ENCODE measurements at regions not wholly inside any gene's neighbourhood (a gene's known extent, or its start where the extent isn't known, plus 50 kb on each side); places are given as distances from the start of the nearest gene placed in this dataset.
"Not testable (repeated sequence)": the region's sequence is repeated elsewhere in the genome, so short reads cannot be mapped to it uniquely, and the experiment has no call there.

DNA sequence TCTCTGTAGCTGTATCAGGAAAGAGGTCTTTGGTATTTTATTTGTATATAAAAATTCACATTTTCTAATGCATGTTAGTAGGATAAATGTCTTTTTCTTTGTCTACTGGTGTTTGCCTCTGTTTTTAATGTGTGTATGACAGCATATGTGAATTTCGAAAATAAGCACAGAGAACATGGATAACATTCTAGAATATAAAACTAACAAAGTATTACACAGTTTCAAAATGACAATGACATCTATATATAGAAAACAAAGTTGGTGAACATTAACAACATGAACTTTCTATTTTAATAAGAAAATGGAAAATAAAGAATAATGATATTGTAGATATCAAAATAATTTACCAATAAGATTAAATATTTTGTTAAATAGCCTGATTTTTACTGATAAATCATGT is 608.0 kb downstream of the COL12A1 start:
- intact Hi-C loops (cut with DNase I), result no loop called here
- no peaks in the 10 kb centered on the region for H3K4me1 ChIP-seq (ENCODE audit: control insufficient read depth in 2 of 3, insufficient read depth in 2 of 3, low read depth in 1 of 3, low read length in 3 of 3)
- TF ChIP-seq, protein P1, sequence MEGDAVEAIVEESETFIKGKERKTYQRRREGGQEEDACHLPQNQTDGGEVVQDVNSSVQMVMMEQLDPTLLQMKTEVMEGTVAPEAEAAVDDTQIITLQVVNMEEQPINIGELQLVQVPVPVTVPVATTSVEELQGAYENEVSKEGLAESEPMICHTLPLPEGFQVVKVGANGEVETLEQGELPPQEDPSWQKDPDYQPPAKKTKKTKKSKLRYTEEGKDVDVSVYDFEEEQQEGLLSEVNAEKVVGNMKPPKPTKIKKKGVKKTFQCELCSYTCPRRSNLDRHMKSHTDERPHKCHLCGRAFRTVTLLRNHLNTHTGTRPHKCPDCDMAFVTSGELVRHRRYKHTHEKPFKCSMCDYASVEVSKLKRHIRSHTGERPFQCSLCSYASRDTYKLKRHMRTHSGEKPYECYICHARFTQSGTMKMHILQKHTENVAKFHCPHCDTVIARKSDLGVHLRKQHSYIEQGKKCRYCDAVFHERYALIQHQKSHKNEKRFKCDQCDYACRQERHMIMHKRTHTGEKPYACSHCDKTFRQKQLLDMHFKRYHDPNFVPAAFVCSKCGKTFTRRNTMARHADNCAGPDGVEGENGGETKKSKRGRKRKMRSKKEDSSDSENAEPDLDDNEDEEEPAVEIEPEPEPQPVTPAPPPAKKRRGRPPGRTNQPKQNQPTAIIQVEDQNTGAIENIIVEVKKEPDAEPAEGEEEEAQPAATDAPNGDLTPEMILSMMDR (IDR thresholded peaks at IDR 0.05; ENCODE audit: borderline replicate concordance, extremely low read depth, insufficient read depth), result no peak
- H3K27me3 ChIP-seq (ENCODE audit: control insufficient read depth, insufficient read depth, low read length), result no peaks in the 10 kb centered on the region
- no peak overlapping the region for H3K27ac ChIP-seq (ENCODE audit: low read depth in 2 of 2, low read length in 2 of 2)
- H3K36me3 ChIP-seq (ENCODE audit: control insufficient read depth in 2 of 3, insufficient read depth in 3 of 3, low read length in 3 of 3), result no peaks in the 10 kb centered on the region
- no peaks in the 10 kb centered on the region for H3K9me3 ChIP-seq (ENCODE audit: control insufficient read depth in 2 of 3, insufficient read depth in 1 of 3, low read length in 3 of 3)
- DNase-seq, result no peak
- no peak overlapping the region for H3K4me3 ChIP-seq (ENCODE audit: low read length in 3 of 3)
- peak; percentile 33 for FAIRE-seq
- no peak overlapping the region for H3K9ac ChIP-seq (ENCODE audit: low read length in 3 of 3)

DNA sequence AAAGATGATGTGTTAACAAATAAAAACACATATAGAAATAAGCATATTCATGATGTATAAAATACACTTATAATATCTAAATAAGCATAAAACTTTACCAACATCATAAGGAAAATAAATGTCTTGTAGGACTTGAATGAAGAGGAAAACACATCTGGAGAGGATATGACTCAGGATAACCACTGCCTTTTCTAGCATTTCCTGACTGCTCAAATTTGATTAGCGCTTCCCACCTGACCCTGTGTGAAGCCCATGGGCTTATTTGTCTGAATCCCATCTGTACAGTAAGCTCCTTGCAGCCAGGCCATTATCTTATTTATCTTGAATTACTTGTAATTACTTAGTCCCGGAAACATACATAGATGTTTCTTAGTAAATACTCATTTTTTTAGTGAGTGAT is 608.6 kb downstream of the COL12A1 start:
- FAIRE-seq (no peak), DNase-seq (no peak)
- no peak overlapping the region for H3K9ac ChIP-seq (ENCODE audit: low read length in 3 of 3)
- H3K27ac ChIP-seq (ENCODE audit: low read depth in 2 of 2, low read length in 2 of 2), result no peak overlapping the region
- H3K36me3 ChIP-seq (ENCODE audit: control insufficient read depth in 2 of 3, insufficient read depth in 3 of 3, low read length in 3 of 3), result no peaks in the 10 kb centered on the region
- intact Hi-C loops (cut with DNase I), result no loop called here
- no peaks in the 10 kb centered on the region for H3K4me1 ChIP-seq (ENCODE audit: control insufficient read depth in 2 of 3, insufficient read depth in 2 of 3, low read depth in 1 of 3, low read length in 3 of 3)
- H3K9me3 ChIP-seq (ENCODE audit: control insufficient read depth in 2 of 3, insufficient read depth in 1 of 3, low read length in 3 of 3), result no peaks in the 10 kb centered on the region
- H3K27me3 ChIP-seq (ENCODE audit: control insufficient read depth, insufficient read depth, low read length), result no peaks in the 10 kb centered on the region
- no peak overlapping the region for H3K4me3 ChIP-seq (ENCODE audit: low read length in 3 of 3)
- TF ChIP-seq, protein P1 (IDR thresholded peaks at IDR 0.05; ENCODE audit: borderline replicate concordance, extremely low read depth, insufficient read depth), result no peak

DNA sequence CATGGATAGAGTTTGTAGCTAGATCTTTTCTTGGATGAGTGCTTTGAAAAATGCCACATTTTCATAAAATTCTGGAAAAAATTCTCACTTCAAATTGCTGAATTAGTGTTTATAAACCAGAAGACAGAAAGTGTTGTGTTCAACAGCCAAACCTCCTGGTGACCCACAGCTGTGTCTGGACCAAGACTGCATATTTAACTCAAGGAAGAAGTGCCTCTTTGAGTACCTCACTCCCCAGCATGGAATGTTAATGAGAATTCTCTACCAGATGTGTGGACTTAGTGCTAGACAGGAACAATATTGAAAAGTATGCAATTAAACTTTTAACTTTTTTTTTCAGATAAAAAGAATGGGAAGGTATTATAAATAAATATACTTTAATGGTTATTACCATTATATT is 609.3 kb downstream of the COL12A1 start:
- no peaks in the 10 kb centered on the region for H3K36me3 ChIP-seq (ENCODE audit: control insufficient read depth in 2 of 3, insufficient read depth in 3 of 3, low read length in 3 of 3)
- intact Hi-C loops (cut with DNase I), result no loop called here
- no peak overlapping the region for H3K4me3 ChIP-seq (ENCODE audit: low read length in 3 of 3)
- DNase-seq (no peak), FAIRE-seq (no peak)
- H3K27ac ChIP-seq (ENCODE audit: low read depth in 2 of 2, low read length in 2 of 2), result no peak overlapping the region
- H3K27me3 ChIP-seq (ENCODE audit: control insufficient read depth, insufficient read depth, low read length), result no peaks in the 10 kb centered on the region
- H3K9ac ChIP-seq (ENCODE audit: low read length in 3 of 3), result no peak overlapping the region
- TF ChIP-seq, protein P1 (IDR thresholded peaks at IDR 0.05; ENCODE audit: borderline replicate concordance, extremely low read depth, insufficient read depth), result no peak
- H3K9me3 ChIP-seq (ENCODE audit: control insufficient read depth in 2 of 3, insufficient read depth in 1 of 3, low read length in 3 of 3), result no peaks in the 10 kb centered on the region
- H3K4me1 ChIP-seq (ENCODE audit: control insufficient read depth in 2 of 3, insufficient read depth in 2 of 3, low read depth in 1 of 3, low read length in 3 of 3), result no peaks in the 10 kb centered on the region

GRCh38 chr6:74594350-74594749 is 611.5 kb downstream of the COL12A1 start:
- H3K36me3 ChIP-seq (ENCODE audit: control insufficient read depth in 2 of 3, insufficient read depth in 3 of 3, low read length in 3 of 3); H3K9ac ChIP-seq (ENCODE audit: low read length in 3 of 3); H3K9me3 ChIP-seq (ENCODE audit: control insufficient read depth in 2 of 3, insufficient read depth in 1 of 3, low read length in 3 of 3); H3K4me3 ChIP-seq (ENCODE audit: low read length in 3 of 3); H3K27me3 ChIP-seq (ENCODE audit: control insufficient read depth, insufficient read depth, low read length); H3K27ac ChIP-seq (ENCODE audit: low read depth in 2 of 2, low read length in 2 of 2); DNase-seq; H3K4me1 ChIP-seq (ENCODE audit: control insufficient read depth in 2 of 3, insufficient read depth in 2 of 3, low read depth in 1 of 3, low read length in 3 of 3); intact Hi-C loops (cut with DNase I): not testable (repeated sequence)
- peak; percentile 32 for FAIRE-seq
